ENCODE measurements at regions not wholly inside any gene's neighbourhood (a gene's known extent, or its start where the extent isn't known, plus 50 kb on each side); places are given as distances from the start of the nearest gene placed in this dataset.

GRCh38 chr6:140636908-140637402, 1262.5 kb upstream of the CITED2 start:
- H3K4me1 ChIP-seq (ENCODE audit: control insufficient read depth in 1 of 2, extremely low read depth in 1 of 2, insufficient read depth in 2 of 2, low read length in 2 of 2), result no peaks in the 10 kb centered on the region
- H3K9me3 Mint-ChIP-seq, result no peaks in the 10 kb centered on the region
- no peaks in the 10 kb centered on the region for H3K27me3 ChIP-seq (replicated peaks in 1 of 2; ENCODE audit: control insufficient read depth in 2 of 2, extremely low read depth in 1 of 2, insufficient read depth in 2 of 2, low read length in 1 of 2)
- H3K27me3 Mint-ChIP-seq, result no peaks in the 10 kb centered on the region
- DNase-seq, result no peak
- no peaks in the 10 kb centered on the region for H3K9me3 ChIP-seq
- no peaks in the 10 kb centered on the region for H3K36me3 Mint-ChIP-seq
- ATAC-seq (replicated peaks in 1 of 4), result no peak
- CTCF ChIA-PET, result no interaction called here
- H3K4me1 Mint-ChIP-seq, result no peaks in the 10 kb centered on the region
- POLR2A ChIA-PET, result no interaction called here
- no peak overlapping the region for H3K4me3 Mint-ChIP-seq
- H3K27ac ChIP-seq (ENCODE audit: low read length), result no peak overlapping the region
- no peaks in the 10 kb centered on the region for H3K36me3 ChIP-seq (ENCODE audit: control insufficient read depth in 2 of 2, extremely low read depth in 1 of 2, insufficient read depth in 1 of 2, low read length in 1 of 2)
- no CpG with 5 or more reads among the region's 2 CpGs for WGBS (ENCODE audit: insufficient coverage)
- H3K27ac Mint-ChIP-seq, result no peak overlapping the region
- H3K4me3 ChIP-seq (ENCODE audit: control insufficient read depth in 1 of 2, extremely low read depth in 1 of 2, low read length in 1 of 2), result no peak overlapping the region

- H3K4me1 Mint-ChIP-seq, result no peaks in the 10 kb centered on the region
- no peak overlapping the region for H3K4me3 ChIP-seq (ENCODE audit: control insufficient read depth in 1 of 2, extremely low read depth in 1 of 2, low read length in 1 of 2)
- H3K9me3 Mint-ChIP-seq, result no peaks in the 10 kb centered on the region
- no peak for DNase-seq
- no peaks in the 10 kb centered on the region for H3K4me1 ChIP-seq (ENCODE audit: control insufficient read depth in 1 of 2, extremely low read depth in 1 of 2, insufficient read depth in 2 of 2, low read length in 2 of 2)
- no peak for ATAC-seq (replicated peaks in 1 of 4)
- H3K36me3 ChIP-seq (ENCODE audit: control insufficient read depth in 2 of 2, extremely low read depth in 1 of 2, insufficient read depth in 1 of 2, low read length in 1 of 2), result no peaks in the 10 kb centered on the region
- 86% methylated on average over 8 of the region's 11 CpGs for WGBS (ENCODE audit: insufficient coverage)
- H3K27ac Mint-ChIP-seq, result no peak overlapping the region
- H3K36me3 Mint-ChIP-seq, result no peaks in the 10 kb centered on the region
- CTCF ChIA-PET, result no interaction called here
- H3K4me3 Mint-ChIP-seq, result no peak overlapping the region
- no peak overlapping the region for H3K27ac ChIP-seq (ENCODE audit: low read length)
- no peaks in the 10 kb centered on the region for H3K9me3 ChIP-seq
- POLR2A ChIA-PET, result no interaction called here
- no peaks in the 10 kb centered on the region for H3K27me3 Mint-ChIP-seq
- no peaks in the 10 kb centered on the region for H3K27me3 ChIP-seq (replicated peaks in 1 of 2; ENCODE audit: control insufficient read depth in 2 of 2, extremely low read depth in 1 of 2, insufficient read depth in 2 of 2, low read length in 1 of 2)
Observed at GRCh38 chr6:140636271-140636907, 1261.9 kb upstream of the CITED2 start.

- H3K9me3 Mint-ChIP-seq, result peaks cover 11 to 15% (median 14%) of the 10 kb centered on the region in 3 donors
- Histone ChIP-seq H3K9me3 (no peaks in the 10 kb centered on the region), H3K36me3 (ENCODE audit: control insufficient read depth in 2 of 2, extremely low read depth in 1 of 2, insufficient read depth in 1 of 2, low read length in 1 of 2) (no peaks in the 10 kb centered on the region), H3K4me1 (ENCODE audit: control insufficient read depth in 1 of 2, extremely low read depth in 1 of 2, insufficient read depth in 2 of 2, low read length in 2 of 2) (no peaks in the 10 kb centered on the region), H3K4me3 (ENCODE audit: control insufficient read depth in 1 of 2, extremely low read depth in 1 of 2, low read length in 1 of 2) (no peak overlapping the region), H3K27me3 (replicated peaks in 1 of 2; ENCODE audit: control insufficient read depth in 2 of 2, extremely low read depth in 1 of 2, insufficient read depth in 2 of 2, low read length in 1 of 2) (no peaks in the 10 kb centered on the region), H3K27ac (ENCODE audit: low read length) (no peak overlapping the region)
- ATAC-seq (replicated peaks in 1 of 4) (no peak), DNase-seq (no peak)
- no peaks in the 10 kb centered on the region for H3K36me3 Mint-ChIP-seq
- peaks cover 0 to 4% of the 10 kb centered on the region in 2 donors for H3K27me3 Mint-ChIP-seq
- no peak overlapping the region for H3K4me3 Mint-ChIP-seq
- WGBS (ENCODE audit: insufficient coverage), result no CpG with 5 or more reads among the region's 1 CpG
- ChIA-PET POLR2A (no interaction called here), CTCF (no interaction called here)
- H3K4me1 Mint-ChIP-seq, result no peaks in the 10 kb centered on the region
- H3K27ac Mint-ChIP-seq, result no peak overlapping the region
Observed at GRCh38 chr6:140627002-140627401, 1252.6 kb upstream of the CITED2 start.

GRCh38 chr6:140623498-140623897, 1249.0 kb upstream of the CITED2 start:
- H3K27me3 Mint-ChIP-seq, result peaks cover 4 to 5% of the 10 kb centered on the region in 2 donors
- ChIA-PET CTCF (no interaction called here), POLR2A (no interaction called here)
- Histone ChIP-seq H3K9me3 (no peaks in the 10 kb centered on the region), H3K36me3 (ENCODE audit: control insufficient read depth in 2 of 2, extremely low read depth in 1 of 2, insufficient read depth in 1 of 2, low read length in 1 of 2) (no peaks in the 10 kb centered on the region), H3K27ac (ENCODE audit: low read length) (no peak overlapping the region), H3K4me3 (ENCODE audit: control insufficient read depth in 1 of 2, extremely low read depth in 1 of 2, low read length in 1 of 2) (no peak overlapping the region), H3K27me3 (replicated peaks in 1 of 2; ENCODE audit: control insufficient read depth in 2 of 2, extremely low read depth in 1 of 2, insufficient read depth in 2 of 2, low read length in 1 of 2) (no peaks in the 10 kb centered on the region), H3K4me1 (ENCODE audit: control insufficient read depth in 1 of 2, extremely low read depth in 1 of 2, insufficient read depth in 2 of 2, low read length in 2 of 2) (no peaks in the 10 kb centered on the region)
- no peaks in the 10 kb centered on the region for H3K36me3 Mint-ChIP-seq
- 46% methylated on average over 2 of the region's 3 CpGs for WGBS (ENCODE audit: insufficient coverage)
- no peak for DNase-seq
- H3K27ac Mint-ChIP-seq, result no peak overlapping the region
- no peaks in the 10 kb centered on the region for H3K4me1 Mint-ChIP-seq
- peaks cover 11 to 15% (median 14%) of the 10 kb centered on the region in 3 donors for H3K9me3 Mint-ChIP-seq
- ATAC-seq (replicated peaks in 1 of 4), result no peak
- no peak overlapping the region for H3K4me3 Mint-ChIP-seq

GRCh38 chr6:140620496-140620895, 1246.0 kb upstream of the CITED2 start:
- ATAC-seq (replicated peaks in 1 of 4) (no peak), DNase-seq (no peak)
- Mint-ChIP-seq H3K27me3 (peaks cover 4 to 5% of the 10 kb centered on the region in 2 donors), H3K9me3 (peaks cover under 1 to 3% (median 1%) of the 10 kb centered on the region in 3 donors), H3K4me3 (no peak overlapping the region), H3K4me1 (no peaks in the 10 kb centered on the region), H3K36me3 (no peaks in the 10 kb centered on the region), H3K27ac (no peak overlapping the region)
- no peaks in the 10 kb centered on the region for H3K9me3 ChIP-seq
- ChIA-PET CTCF (no interaction called here), POLR2A (no interaction called here)
- no peaks in the 10 kb centered on the region for H3K27me3 ChIP-seq (replicated peaks in 1 of 2; ENCODE audit: control insufficient read depth in 2 of 2, extremely low read depth in 1 of 2, insufficient read depth in 2 of 2, low read length in 1 of 2)
- no CpG with 5 or more reads among the region's 1 CpG for WGBS (ENCODE audit: insufficient coverage)
- H3K4me1 ChIP-seq (ENCODE audit: control insufficient read depth in 1 of 2, extremely low read depth in 1 of 2, insufficient read depth in 2 of 2, low read length in 2 of 2), result no peaks in the 10 kb centered on the region
- no peak overlapping the region for H3K4me3 ChIP-seq (ENCODE audit: control insufficient read depth in 1 of 2, extremely low read depth in 1 of 2, low read length in 1 of 2)
- no peak overlapping the region for H3K27ac ChIP-seq (ENCODE audit: low read length)
- no peaks in the 10 kb centered on the region for H3K36me3 ChIP-seq (ENCODE audit: control insufficient read depth in 2 of 2, extremely low read depth in 1 of 2, insufficient read depth in 1 of 2, low read length in 1 of 2)

GRCh38 chr6:140609956-140610355, 1235.5 kb upstream of the CITED2 start:
- POLR2A ChIA-PET, result no interaction called here
- DNase-seq, result no peak
- H3K9me3 ChIP-seq, result no peaks in the 10 kb centered on the region
- H3K36me3 Mint-ChIP-seq, result no peaks in the 10 kb centered on the region
- H3K27me3 ChIP-seq (replicated peaks in 1 of 2; ENCODE audit: control insufficient read depth in 2 of 2, extremely low read depth in 1 of 2, insufficient read depth in 2 of 2, low read length in 1 of 2), result no peaks in the 10 kb centered on the region
- ATAC-seq (replicated peaks in 1 of 4), result no peak
- 88% methylated on average over 1 of the region's 2 CpGs for WGBS (ENCODE audit: insufficient coverage)
- H3K4me3 ChIP-seq (ENCODE audit: control insufficient read depth in 1 of 2, extremely low read depth in 1 of 2, low read length in 1 of 2), result no peak overlapping the region
- no peak overlapping the region for H3K27ac ChIP-seq (ENCODE audit: low read length)
- CTCF ChIA-PET, result no interaction called here
- H3K9me3 Mint-ChIP-seq, result no peaks in the 10 kb centered on the region
- H3K36me3 ChIP-seq (ENCODE audit: control insufficient read depth in 2 of 2, extremely low read depth in 1 of 2, insufficient read depth in 1 of 2, low read length in 1 of 2), result no peaks in the 10 kb centered on the region
- H3K27me3 Mint-ChIP-seq, result no peaks in the 10 kb centered on the region
- H3K4me1 Mint-ChIP-seq, result no peaks in the 10 kb centered on the region
- H3K27ac Mint-ChIP-seq, result no peak overlapping the region
- H3K4me1 ChIP-seq (ENCODE audit: control insufficient read depth in 1 of 2, extremely low read depth in 1 of 2, insufficient read depth in 2 of 2, low read length in 2 of 2), result no peaks in the 10 kb centered on the region
- no peak overlapping the region for H3K4me3 Mint-ChIP-seq

- no peaks in the 10 kb centered on the region for H3K4me1 ChIP-seq (ENCODE audit: control insufficient read depth in 1 of 2, extremely low read depth in 1 of 2, insufficient read depth in 2 of 2, low read length in 2 of 2)
- no peaks in the 10 kb centered on the region for H3K27me3 ChIP-seq (replicated peaks in 1 of 2; ENCODE audit: control insufficient read depth in 2 of 2, extremely low read depth in 1 of 2, insufficient read depth in 2 of 2, low read length in 1 of 2)
- ChIA-PET CTCF (no interaction called here), POLR2A (no interaction called here)
- Mint-ChIP-seq H3K36me3 (no peaks in the 10 kb centered on the region), H3K4me3 (no peak overlapping the region), H3K9me3 (no peaks in the 10 kb centered on the region), H3K27me3 (no peaks in the 10 kb centered on the region), H3K27ac (no peak overlapping the region), H3K4me1 (no peaks in the 10 kb centered on the region)
- no CpG with 5 or more reads among the region's 3 CpGs for WGBS (ENCODE audit: insufficient coverage)
- no peak overlapping the region for H3K27ac ChIP-seq (ENCODE audit: low read length)
- ATAC-seq (replicated peaks in 1 of 4) (no peak), DNase-seq (no peak)
- H3K4me3 ChIP-seq (ENCODE audit: control insufficient read depth in 1 of 2, extremely low read depth in 1 of 2, low read length in 1 of 2), result no peak overlapping the region
- H3K9me3 ChIP-seq, result no peaks in the 10 kb centered on the region
- H3K36me3 ChIP-seq (ENCODE audit: control insufficient read depth in 2 of 2, extremely low read depth in 1 of 2, insufficient read depth in 1 of 2, low read length in 1 of 2), result no peaks in the 10 kb centered on the region
Observed at GRCh38 chr6:140609321-140609720, 1234.9 kb upstream of the CITED2 start.

All from T-cell (primary cell).